ENCODE measurements at regions not wholly inside any gene's neighbourhood (a gene's known extent, or its start where the extent isn't known, plus 50 kb on each side); places are given as distances from the start of the nearest gene placed in this dataset.

GRCh38 chr14:61868846-61869245 lies 106.6 kb downstream of the SNAPC1 start:
- no peak for TF ChIP-seq CTCF (IDR thresholded peaks at IDR 0.05)
- no peak for TF ChIP-seq POLR2A (IDR thresholded peaks at IDR 0.05)

Measured in heart left ventricle (tissue), 13 donors.